GM18502 (cell line): ENCODE measurements at regions not wholly inside any gene's neighbourhood (a gene's known extent, or its start where the extent isn't known, plus 50 kb on each side); places are given as distances from the start of the nearest gene placed in this dataset.

Experiments used
- ATAC-seq: cut with Tn5 transposase; IDR thresholded peaks from one replicate; pipeline ENCODE4 v1.9.1; 2021; ENCODE audit warnings: mild to moderate bottlenecking; ENCODE audit not compliant: unreplicated experiment, poor library complexity

- ATAC-seq: no peak
Observed at GRCh38 chr10:43870968-43871439, 222.3 kb upstream of the ZNF32 start.

- ATAC-seq: no peak
Observed at GRCh38 chr10:43869669-43870322, 221.1 kb upstream of the ZNF32 start.

DNA sequence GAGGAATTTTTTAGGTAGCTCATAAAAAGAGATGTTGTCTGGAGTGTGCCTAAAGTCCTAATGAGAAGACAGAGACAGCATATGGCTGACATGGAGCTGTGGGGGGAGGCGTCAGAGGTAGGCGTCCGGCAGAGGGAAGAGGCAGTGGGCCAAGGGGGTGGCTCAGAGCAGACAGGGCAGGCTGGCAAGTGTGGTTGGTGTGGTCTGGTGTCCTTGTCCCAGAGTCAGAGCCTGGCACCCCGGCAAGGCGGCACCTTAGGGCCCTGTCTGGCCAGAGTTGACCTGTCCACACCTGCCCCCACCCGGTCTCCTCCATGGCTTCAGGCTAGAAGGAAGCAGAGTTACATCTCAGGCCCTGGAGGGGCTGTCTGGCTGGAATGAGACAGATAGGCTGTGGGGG lies 220.3 kb upstream of the ZNF32 start:
- ATAC-seq: no peak

GRCh38 chr10:43867667-43868565 lies 219.2 kb upstream of the ZNF32 start:
- no peak for ATAC-seq

DNA sequence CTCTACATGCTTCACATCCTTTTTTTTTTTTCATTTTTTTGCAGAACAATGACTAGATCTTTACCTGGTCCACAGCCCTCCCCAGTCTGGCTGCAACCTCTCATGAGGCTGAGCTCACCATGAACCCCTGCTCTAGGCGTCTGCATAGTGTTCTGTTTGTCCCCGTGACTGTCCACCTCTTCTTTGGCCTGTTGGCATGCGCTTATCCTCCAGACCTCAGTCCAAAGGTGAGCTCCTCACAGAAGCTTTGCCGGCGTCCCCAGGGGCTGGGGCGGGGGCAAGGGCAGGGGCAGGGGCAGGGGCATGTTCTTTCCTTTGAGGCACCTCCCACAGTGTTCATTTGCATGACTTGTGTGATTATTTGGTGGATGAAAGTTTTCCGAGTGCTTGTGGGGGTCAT lies 218.4 kb upstream of the ZNF32 start:
- no peak for ATAC-seq

- ATAC-seq: no peak
Observed at GRCh38 chr10:43866712-43867111, 218.0 kb upstream of the ZNF32 start.

DNA sequence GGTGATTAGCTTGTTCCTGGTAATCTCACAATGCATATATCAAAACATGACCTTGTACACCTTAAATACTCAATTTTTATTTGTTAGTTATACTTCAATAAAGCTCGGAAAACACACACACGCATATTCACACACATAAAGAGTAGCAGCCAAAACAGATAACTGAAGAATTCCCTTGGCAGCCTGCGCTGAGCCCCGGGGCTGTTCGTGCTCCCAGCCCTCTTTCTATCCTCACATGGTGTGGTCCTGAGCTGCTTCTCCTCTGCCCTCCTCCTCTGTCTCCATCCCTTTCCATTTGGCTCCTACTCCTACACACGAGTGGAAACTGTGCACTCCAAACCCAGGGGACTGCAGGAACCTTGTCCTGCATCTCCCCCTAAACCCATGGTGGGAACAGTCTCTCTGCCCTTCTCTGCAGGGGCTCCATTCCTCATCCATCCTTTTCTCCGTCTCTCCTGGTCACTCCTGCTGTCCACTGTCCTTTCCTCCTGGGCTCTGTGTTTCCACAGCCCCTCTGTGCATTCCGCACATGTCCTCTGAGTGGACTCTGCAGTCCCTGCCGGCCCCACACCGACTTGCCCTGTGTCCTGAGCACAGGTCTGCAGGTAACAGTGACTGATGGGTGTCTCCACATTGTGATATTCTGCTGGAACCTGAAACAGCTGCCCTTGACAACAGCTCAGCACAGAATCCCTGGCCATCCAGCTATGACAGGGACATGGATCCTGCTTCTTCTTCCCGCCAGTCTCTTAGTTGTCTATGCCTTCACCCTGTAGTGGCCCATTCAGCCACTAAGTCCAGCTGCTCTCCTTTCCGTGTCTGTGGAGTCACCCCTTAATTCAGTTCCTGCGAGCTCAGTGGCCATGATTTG lies 216.8 kb upstream of the ZNF32 start:
- no peak for ATAC-seq

GRCh38 chr10:43864656-43865055 lies 216.0 kb upstream of the ZNF32 start:
- no peak for ATAC-seq

DNA sequence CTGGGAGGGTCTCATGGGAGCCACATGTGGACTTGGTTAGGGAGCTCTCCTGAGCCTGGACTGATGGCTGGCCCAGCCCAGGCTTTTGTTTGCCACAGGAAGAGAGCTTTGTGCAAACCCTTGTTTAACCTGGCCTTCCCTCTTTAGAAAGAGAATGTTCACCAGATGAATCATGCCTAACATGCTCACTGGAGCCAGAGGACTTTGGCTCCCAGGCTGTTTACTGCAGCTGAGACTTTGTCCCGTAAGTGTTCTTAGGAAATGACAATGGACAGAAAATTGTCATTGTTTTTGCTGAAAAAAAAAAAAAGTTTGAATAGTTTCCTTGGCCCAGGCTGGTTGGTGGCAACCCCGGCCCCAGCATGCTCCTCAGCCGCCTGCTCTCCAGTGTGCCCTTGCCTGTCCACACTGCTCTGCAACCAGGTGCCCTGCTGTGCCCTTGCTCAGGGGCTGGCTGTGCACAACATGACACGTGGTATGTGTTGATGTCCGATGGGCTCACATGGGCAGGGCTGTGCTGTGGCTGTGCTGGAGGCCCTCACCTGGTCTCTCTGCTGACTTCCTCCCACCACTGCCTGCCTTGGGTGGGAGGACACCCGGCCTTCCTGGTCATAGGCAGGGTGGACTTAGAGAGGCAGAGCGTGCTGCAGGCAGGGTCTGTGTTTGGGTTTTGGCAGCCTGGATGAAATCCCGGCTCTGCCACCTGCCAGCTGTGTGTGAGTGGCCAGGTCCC lies 215.3 kb upstream of the ZNF32 start:
- ATAC-seq: no peak

GRCh38 chr10:43863270-43863669 lies 214.6 kb upstream of the ZNF32 start:
- ATAC-seq: no peak

- no peak for ATAC-seq
Observed at GRCh38 chr10:43862756-43863155, 214.1 kb upstream of the ZNF32 start.

DNA sequence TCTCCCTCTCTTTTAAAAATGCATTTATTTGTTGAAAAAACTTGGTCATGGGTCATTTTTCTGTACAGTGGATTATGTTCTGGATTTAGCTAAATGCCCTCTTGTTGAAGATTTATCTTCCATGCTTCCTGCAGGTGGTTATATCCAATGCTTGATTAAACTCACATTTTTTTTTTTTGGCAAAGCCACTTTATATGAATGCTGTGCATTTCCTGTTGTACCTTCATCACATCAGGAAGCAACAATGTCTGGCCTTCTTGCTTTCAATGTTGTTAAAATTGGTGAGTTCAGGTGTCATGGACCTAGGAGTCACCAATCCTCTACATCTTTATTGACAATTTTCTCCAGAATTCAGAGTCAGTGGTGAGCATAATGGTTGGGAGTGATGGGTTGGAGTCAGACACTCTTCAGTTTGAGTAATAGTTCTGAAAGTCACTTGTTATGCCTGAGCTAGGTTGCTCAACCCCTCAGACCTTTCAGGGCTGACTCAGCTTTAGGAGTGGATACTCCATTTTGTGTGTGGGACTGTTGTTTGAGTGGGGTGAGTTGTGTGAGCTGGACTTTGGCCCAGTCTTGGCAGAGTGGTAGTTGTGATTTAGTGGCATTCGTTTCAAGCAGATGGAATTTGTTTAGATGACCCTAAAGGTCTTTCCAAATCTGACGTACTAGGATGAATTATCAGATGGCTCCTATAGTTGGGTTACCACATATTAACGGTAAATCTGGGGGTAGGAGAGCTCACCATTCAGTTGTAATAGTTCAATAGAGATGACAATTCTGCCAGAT lies 213.5 kb upstream of the ZNF32 start:
- ATAC-seq: no peak

DNA sequence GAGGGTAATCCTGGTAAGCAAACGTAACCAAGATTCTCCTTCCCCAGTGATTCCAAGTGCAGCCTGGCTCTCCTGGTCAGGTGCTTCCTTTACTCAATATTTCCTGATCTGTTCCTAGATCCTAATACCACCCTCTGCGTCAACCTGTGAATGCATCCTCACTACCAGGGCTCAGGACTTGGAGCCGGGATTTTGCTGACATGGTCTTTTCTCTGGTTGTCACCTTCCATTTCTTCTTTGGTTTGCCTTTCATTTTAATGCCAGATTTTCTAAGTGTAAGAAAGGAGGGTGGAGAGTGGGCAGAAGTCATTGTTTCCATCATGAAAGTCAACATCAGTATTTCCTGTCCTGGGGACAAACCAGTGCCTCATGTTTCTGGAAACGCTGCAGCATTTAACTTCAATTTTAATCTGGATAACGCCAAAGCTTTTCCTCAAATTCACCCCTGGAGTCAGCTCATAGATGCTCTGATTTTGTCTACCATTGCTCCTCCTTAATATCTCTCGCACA lies 210.4 kb upstream of the ZNF32 start:
- ATAC-seq: no peak

- ATAC-seq: no peak
Observed at GRCh38 chr10:43857931-43858315, 209.2 kb upstream of the ZNF32 start.

GRCh38 chr10:43857206-43857930 lies 208.7 kb upstream of the ZNF32 start:
- ATAC-seq: no peak

DNA sequence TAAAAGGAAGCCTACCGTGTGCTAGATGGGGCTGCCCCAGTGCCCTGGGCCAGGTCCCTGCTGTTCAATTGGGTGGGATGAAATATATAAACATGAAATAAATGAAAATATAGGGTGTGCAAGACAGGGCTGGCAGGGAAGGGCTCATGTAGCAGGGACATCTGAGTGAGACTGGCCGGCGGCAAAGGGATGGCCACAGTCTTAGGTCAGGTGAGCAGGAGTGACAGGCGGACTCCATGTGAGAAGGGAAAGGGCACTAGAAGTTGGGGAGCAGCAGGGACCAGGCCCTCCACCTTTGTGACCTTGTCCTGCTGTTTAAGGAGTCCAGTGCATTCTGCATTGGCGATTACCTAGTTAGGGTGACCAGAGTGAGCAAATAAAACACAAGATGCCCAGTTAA lies 207.6 kb upstream of the ZNF32 start:
- no peak for ATAC-seq

DNA sequence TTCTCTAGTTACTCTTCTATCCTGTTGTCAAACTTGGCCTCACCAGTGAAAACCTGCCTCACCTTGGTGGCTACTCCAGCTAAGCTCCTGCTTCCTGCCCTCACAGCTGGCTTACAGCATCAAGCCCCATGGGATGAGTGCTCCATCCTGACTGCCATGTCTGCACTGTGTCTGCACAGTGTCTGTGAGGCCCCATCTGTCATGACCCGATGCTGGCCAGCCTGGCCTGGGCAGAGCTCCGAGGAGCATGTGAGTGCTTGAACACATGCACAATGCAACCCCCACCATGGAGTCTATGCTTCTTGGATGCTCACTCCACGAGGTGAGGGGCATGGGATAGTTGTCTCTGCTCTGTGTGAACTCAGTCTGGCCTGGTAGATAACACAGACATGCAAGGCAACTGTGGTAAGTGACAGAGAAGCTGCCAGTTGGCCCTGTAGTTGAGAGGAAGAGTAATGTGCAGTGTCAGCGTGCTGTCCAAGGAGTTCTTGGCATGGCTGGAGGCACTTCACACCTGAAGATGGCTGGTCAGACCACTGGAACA lies 207.1 kb upstream of the ZNF32 start:
- no peak for ATAC-seq

DNA sequence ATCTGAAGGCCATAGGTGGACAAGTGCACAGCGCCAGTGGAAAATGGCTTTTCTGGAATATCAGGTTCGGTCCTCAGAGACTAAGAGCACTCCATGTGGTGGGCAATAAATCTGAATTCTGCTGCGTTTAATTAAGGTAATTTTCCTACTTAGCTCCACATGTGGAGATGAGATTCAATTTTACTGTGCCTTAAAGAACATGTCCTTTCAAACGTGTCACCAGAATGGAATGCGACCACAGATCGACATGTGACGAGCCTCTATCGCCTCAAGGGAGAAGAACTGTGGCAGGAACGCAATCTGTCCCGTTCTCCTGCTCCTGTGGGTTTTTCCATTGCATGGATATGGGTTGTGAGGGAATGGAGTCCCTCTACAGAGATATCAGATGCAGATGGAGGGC lies 205.3 kb upstream of the ZNF32 start:
- no peak for ATAC-seq
